Ectodermal cell (in vitro differentiated cells): ENCODE measurements at regions not wholly inside any gene's neighbourhood (a gene's known extent, or its start where the extent isn't known, plus 50 kb on each side); places are given as distances from the start of the nearest gene placed in this dataset.

Source experiments
- H3K27ac ChIP-seq: 2 replicates; pipeline ENCODE4 v1.7.0; 2013; ENCODE audit warnings: mild to moderate bottlenecking, low read depth, low read length; ENCODE audit not compliant: insufficient read depth, poor library complexity, severe bottlenecking
- H3K27me3 ChIP-seq: 2 replicates; pipeline ENCODE4 v1.7.0; 2013; ENCODE audit warnings: mild to moderate bottlenecking, low read length; ENCODE audit not compliant: insufficient read depth, control insufficient read depth, poor library complexity, severe bottlenecking
- H3K36me3 ChIP-seq: one replicate; pipeline ENCODE4 v1.7.0; 2013; ENCODE audit warnings: low read length; ENCODE audit not compliant: control insufficient read depth, insufficient read depth
- H3K4me1 ChIP-seq: one replicate; pipeline ENCODE4 v1.7.0; 2013; ENCODE audit warnings: low read length; ENCODE audit not compliant: control insufficient read depth, insufficient read depth
- H3K4me3 ChIP-seq: 2 replicates; pipeline ENCODE4 v1.7.0; 2013; ENCODE audit warnings: low read depth, low read length, control low read depth; ENCODE audit not compliant: insufficient read depth
- H3K9me3 ChIP-seq: 2 replicates; pipeline ENCODE4 v1.7.0; 2013; ENCODE audit warnings: mild to moderate bottlenecking, low read length, moderate library complexity; ENCODE audit not compliant: control insufficient read depth
- WGBS, 2 experiments: methylation state at CpG; one replicate each; pipeline ENCODE4 v1.1.7; 2013; ENCODE audit warnings: missing lambda C conversion rate in 2 of 2; 5-methylcytosine and 5-hydroxymethylcytosine counted together

DNA sequence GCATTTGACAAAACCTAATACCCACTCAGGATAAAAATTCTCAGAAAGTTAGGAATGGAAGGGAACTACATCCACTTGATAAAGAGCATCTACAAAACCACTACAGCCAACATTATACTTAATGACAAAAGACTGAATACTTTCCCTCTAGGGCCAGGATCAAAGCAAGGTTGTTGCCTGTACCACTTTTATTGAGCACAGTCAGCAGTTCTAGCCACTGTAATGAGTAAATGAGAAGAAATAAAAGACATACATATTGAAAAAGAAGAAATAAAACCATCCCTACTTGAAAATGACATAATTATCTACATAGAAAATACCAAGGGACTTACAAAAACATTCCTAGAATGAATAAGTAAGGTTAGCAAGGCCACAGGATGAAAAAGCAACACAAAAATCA lies 194.8 kb upstream of the ZNF507 start:
- no peaks in the 10 kb centered on the region for H3K9me3 ChIP-seq
- no peaks in the 10 kb centered on the region for H3K36me3 ChIP-seq

DNA sequence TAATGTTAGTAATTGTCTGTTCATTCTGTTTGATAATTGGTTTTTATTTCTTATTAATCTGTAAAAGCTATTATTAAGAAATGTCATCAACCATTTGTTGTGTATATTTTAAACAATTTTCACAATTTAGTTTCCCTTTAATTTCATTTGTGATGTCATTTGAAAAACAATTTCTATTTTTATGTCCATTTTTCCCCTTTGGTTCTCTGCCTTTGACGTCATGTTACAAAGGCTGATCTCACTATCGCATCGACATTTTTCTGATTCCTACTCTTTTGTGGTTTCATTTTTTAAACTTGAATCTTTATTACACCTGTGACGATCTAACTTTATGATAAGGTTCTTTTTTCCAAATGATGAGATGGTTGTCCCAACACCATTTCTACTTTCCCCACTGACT lies 191.0 kb upstream of the ZNF507 start:
- Histone ChIP-seq H3K27ac (no peak overlapping the region), H3K4me1 (no peaks in the 10 kb centered on the region), H3K27me3 (no peaks in the 10 kb centered on the region), H3K4me3 (no peak overlapping the region), H3K9me3 (no peaks in the 10 kb centered on the region), H3K36me3 (no peaks in the 10 kb centered on the region)
- WGBS, 2 experiments, result 93 to 96% methylated on average over 4 of the region's 4 CpGs

More for the DNA sequence above, 194.8 kb upstream of the ZNF507 start:
- no peaks in the 10 kb centered on the region for H3K27me3 ChIP-seq
- H3K27ac ChIP-seq, result no peak overlapping the region
- H3K4me1 ChIP-seq, result no peaks in the 10 kb centered on the region
- H3K4me3 ChIP-seq, result no peak overlapping the region

DNA sequence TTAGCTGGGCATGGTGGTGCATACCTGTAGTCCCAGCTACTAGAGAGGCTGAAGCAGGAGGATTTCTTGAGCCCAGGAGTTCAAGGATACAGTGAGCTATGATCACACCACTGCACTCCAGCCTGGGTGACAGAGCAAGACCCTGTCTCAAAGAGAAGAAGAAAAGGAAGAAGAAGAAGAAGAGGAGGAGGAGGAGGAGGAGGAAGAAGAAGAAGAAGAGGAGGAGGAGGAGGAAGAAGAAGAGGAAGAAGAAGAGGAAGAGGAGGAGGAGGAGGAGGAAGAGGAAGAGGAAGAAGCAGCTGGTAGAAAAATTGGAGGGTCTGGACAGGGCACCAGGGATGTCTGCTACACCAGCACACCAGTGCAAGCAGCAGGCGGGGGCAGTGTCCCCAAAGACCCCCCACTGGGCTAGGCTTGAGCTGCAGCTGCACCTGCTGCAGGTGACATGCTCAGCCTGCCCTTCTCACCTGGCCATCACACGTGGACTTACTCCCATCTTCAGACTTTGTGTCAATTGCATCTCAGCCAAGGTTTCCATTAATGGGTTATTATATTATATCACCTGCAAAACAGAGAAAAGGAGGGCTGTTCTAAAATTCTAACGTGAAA lies 180.9 kb upstream of the ZNF507 start:
- Histone ChIP-seq H3K36me3 (no peaks in the 10 kb centered on the region), H3K4me3 (no peak overlapping the region), H3K4me1 (no peaks in the 10 kb centered on the region), H3K27ac (no peak overlapping the region), H3K9me3 (no peaks in the 10 kb centered on the region), H3K27me3 (no peaks in the 10 kb centered on the region)
- WGBS, 2 experiments, result 78 to 80% methylated on average over 3 of the region's 3 CpGs

DNA sequence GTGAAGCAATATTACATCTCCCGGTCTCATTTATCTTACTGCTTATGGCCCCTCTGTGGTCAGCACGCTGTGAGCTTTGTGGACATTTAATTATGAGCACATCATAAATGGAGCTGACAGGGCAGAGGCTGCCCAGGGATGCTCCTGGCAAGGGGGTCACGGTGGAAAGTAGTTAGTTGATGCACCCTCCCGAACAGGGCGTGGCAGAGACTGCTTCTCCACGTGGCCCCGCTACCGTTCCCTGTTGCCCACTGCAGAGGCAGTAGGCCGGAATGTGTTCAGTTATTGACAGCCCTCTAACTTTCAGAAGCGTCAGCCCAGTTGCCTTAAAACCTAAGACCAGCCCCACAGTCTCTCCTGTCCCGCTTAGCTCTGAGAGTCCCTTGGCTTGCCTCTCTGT lies 180.3 kb upstream of the ZNF507 start:
- H3K27ac ChIP-seq, result no peak overlapping the region
- no peak overlapping the region for H3K4me3 ChIP-seq
- H3K36me3 ChIP-seq, result no peaks in the 10 kb centered on the region
- H3K9me3 ChIP-seq, result no peaks in the 10 kb centered on the region
- H3K27me3 ChIP-seq, result no peaks in the 10 kb centered on the region
- no peaks in the 10 kb centered on the region for H3K4me1 ChIP-seq
- WGBS, 2 experiments, result 84 to 85% methylated on average over 11 of the region's 11 CpGs

DNA sequence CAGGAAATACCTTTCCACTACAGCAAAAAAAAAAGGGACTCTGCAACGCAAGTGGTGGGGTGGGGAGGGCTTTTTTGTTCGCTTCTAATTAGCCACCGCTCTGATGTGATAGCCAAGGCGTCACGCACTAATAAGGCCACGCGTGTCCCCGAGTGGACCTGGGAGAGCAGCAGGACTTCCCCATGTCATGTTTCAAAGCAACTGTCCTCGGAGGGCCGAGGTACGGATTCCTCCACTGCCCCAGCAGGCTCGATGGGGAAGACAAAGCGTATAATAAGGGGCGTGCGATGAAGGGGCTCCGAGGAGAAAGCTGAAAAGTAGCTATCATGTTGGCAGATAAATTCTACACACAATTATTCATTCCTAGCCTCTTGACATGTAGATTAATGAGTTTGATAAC lies 179.7 kb upstream of the ZNF507 start:
- H3K27ac ChIP-seq, result no peak overlapping the region
- no peaks in the 10 kb centered on the region for H3K9me3 ChIP-seq
- no peaks in the 10 kb centered on the region for H3K36me3 ChIP-seq
- H3K4me1 ChIP-seq, result no peaks in the 10 kb centered on the region
- no peaks in the 10 kb centered on the region for H3K27me3 ChIP-seq
- no peak overlapping the region for H3K4me3 ChIP-seq
- WGBS, 2 experiments, result 90 to 91% methylated on average over 16 of the region's 16 CpGs

DNA sequence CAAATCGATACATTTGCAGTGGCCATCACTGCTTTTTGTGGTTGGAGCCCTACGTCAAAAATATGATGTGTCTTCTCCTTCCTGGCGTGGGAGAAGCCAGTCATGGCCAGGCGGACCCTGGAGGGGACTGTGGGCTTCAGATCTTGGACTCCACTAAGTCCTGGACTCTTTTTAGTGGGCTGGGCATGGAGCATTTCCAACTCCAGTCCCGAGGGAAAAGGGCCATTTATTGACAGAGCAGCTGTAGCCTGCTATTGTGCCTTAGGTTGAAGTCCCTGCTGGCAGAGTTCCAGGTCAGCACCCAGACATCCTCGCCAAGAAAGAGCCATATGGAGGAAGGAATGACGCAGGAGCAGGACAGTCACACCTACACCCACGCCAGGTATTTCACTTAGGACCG lies 179.2 kb upstream of the ZNF507 start:
- H3K27me3 ChIP-seq, result no peaks in the 10 kb centered on the region
- H3K4me1 ChIP-seq, result no peaks in the 10 kb centered on the region
- WGBS, 2 experiments, result 93% methylated on average over 9 of the region's 9 CpGs
- H3K36me3 ChIP-seq, result no peaks in the 10 kb centered on the region
- H3K9me3 ChIP-seq, result no peaks in the 10 kb centered on the region
- H3K4me3 ChIP-seq, result no peak overlapping the region
- no peak overlapping the region for H3K27ac ChIP-seq

DNA sequence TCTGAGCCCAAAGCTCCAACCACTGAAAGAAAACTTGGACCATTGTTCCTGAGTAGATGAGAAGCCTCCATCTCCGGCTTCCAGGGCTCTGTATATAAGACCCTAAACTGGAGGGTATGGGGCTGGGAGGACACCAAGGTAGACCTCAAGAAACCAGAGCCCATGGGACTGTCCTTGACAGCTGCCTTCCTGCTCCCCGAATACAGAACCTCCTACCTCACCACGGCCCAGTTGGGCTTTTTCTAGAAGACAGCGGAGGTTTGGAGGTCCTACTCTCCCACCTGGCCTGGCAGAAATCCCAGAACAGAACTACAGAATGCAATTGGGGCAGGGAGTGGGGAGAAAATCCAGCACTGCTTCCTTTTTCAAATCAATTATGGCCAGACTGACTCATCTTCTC lies 177.3 kb upstream of the ZNF507 start:
- H3K27ac ChIP-seq, result no peak overlapping the region
- H3K9me3 ChIP-seq, result no peaks in the 10 kb centered on the region
- no peaks in the 10 kb centered on the region for H3K27me3 ChIP-seq
- no peak overlapping the region for H3K4me3 ChIP-seq
- H3K36me3 ChIP-seq, result no peaks in the 10 kb centered on the region
- 96 to 97% methylated on average over 4 of the region's 4 CpGs for WGBS, 2 experiments
- H3K4me1 ChIP-seq, result no peaks in the 10 kb centered on the region

DNA sequence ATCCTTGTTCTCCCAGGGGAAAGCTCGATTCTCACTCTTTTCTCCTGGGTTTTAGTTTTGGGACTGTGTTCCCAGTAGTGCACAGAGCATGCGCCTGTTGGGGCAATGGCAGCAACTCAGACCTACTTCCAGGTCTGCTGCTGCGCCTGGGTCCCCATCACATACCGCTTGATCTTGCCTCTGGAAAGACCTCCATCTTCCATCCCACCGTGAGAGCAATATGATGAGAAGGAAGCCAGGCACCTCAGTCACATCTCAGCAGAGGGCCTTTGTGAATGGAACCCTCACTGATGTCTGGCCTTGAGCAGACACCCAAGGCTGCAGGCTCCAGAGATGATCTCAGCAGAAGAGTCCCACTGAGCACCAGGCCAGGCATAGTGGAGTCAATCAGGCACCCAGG lies 176.8 kb upstream of the ZNF507 start:
- 80 to 87% methylated on average over 5 of the region's 5 CpGs for WGBS, 2 experiments
- no peaks in the 10 kb centered on the region for H3K4me1 ChIP-seq
- H3K36me3 ChIP-seq, result no peaks in the 10 kb centered on the region
- H3K27ac ChIP-seq, result no peak overlapping the region
- no peaks in the 10 kb centered on the region for H3K27me3 ChIP-seq
- H3K9me3 ChIP-seq, result no peaks in the 10 kb centered on the region
- no peak overlapping the region for H3K4me3 ChIP-seq

DNA sequence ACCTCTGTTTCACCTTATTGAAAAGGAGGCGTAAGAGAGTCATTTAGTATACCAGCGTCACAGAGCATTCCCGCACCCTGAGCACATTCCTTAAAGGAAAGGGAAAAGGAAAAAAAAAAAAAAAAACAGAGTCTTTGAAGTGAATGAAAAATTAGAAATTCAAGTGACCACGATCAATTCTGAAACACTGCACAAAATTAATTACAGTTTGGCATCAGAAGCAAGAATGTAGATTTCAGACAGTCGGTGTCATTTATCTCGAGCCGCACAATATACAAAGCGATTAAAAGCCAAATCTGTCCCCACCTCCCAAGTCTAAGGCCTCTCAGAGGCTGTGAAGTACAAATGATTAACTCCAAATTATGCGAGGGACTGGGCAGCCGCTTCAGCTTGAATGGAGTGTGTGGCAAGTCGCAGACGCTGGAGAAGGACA lies 173.7 kb upstream of the ZNF507 start:
- Histone ChIP-seq H3K4me3 (no peak overlapping the region), H3K27ac (no peak overlapping the region), H3K36me3 (no peaks in the 10 kb centered on the region), H3K9me3 (no peaks in the 10 kb centered on the region), H3K4me1 (no peaks in the 10 kb centered on the region), H3K27me3 (no peaks in the 10 kb centered on the region)
- 88 to 90% methylated on average over 12 of the region's 12 CpGs for WGBS, 2 experiments

DNA sequence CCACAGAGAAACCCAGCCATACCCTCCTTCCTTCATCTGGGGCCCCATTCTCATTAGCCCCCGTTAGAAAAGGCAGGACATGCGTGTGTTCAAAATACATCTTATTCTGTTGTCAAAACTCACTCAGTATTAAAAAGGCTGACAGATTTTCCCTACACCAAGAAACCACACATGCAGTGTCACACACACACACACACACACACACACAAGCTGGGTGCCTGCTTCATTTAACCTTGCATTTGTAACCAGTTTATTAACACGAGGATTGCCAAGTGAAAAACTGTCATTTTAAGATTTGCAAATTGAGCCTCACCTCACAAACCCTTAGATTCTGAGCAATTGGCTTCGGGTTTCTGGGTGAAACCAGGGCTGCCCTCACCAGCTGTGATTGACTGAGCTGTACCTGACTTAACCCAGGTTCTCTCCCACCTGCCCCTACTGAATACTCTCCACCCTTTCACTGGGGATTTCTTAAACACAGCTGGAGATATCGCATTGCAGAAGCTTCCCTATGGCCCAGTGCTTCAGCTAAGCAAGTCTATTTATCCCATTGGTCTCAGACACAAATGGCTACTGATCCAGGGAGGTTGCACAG lies 172.7 kb upstream of the ZNF507 start:
- WGBS, 2 experiments, result 70 to 72% methylated on average over 5 of the region's 5 CpGs
- Histone ChIP-seq H3K36me3 (no peaks in the 10 kb centered on the region), H3K9me3 (no peaks in the 10 kb centered on the region), H3K27ac (no peak overlapping the region), H3K27me3 (no peaks in the 10 kb centered on the region), H3K4me1 (no peaks in the 10 kb centered on the region), H3K4me3 (no peak overlapping the region)

DNA sequence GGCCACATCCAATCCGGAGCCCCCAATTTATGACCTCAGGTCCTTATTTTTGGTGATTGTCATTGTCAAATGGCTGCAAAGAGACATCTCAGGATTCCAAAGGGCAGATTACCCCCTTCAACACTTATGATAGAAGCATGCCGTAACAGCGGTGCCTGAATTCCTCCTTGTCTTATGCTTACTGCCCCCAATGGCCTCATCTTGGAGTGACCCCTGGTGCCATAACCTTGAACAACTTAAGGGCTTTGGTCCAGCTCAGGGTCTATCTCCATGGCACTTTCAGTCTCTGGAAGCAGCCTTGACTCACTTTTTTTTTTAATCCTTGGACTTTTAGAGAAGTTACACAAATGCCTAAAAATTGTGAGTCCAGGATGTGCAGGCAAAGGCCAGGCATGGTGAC lies 171.6 kb upstream of the ZNF507 start:
- H3K4me3 ChIP-seq, result no peak overlapping the region
- no peaks in the 10 kb centered on the region for H3K36me3 ChIP-seq
- H3K27ac ChIP-seq, result no peak overlapping the region
- WGBS, 2 experiments, result 89 to 90% methylated on average over 2 to 3 of the region's 3 CpGs
- no peaks in the 10 kb centered on the region for H3K9me3 ChIP-seq
- no peaks in the 10 kb centered on the region for H3K4me1 ChIP-seq
- H3K27me3 ChIP-seq, result no peaks in the 10 kb centered on the region
